Pancreas (tissue), 10 donors: ENCODE measurements at regions not wholly inside any gene's neighbourhood (a gene's known extent, or its start where the extent isn't known, plus 50 kb on each side); places are given as distances from the start of the nearest gene placed in this dataset.

ENCODE experiments used
- ATAC-seq, 4 donors: fragments of 200-7000 bp; cut with Tn5 transposase; one replicate each; pipeline versions ENCODE4 v1.8.0 to v1.9.1; 2020; ENCODE audit warnings: mild to moderate bottlenecking in 4 of 4, moderate library complexity in 4 of 4
- DNase-seq, 6 donors: peaks; one replicate each; pipeline ENCODE4 v3.0.0-alpha.2; 2020
- FAIRE-seq: peaks from 2 replicates; lab custom pipeline; 2012; peaks lifted over from hg19 to GRCh38; lab: Jason Lieb, UNC
- H3K27ac ChIP-seq, 4 donors: fragments of 200-600 bp; sonication (generic); 1 replicate in 3 of 4; 2 replicates in 1 of 4; pipeline versions ENCODE4 v1.5.0 to v1.8.0; 2020
- H3K27me3 ChIP-seq, 4 donors: fragments of 200-600 bp; one replicate each; pipeline ENCODE4 v1.8.0; 2021
- H3K36me3 ChIP-seq, 3 donors: fragments of 200-600 bp; sonication (generic) in 1 of 3; one replicate each; pipeline versions ENCODE4 v1.5.0 to v1.8.0; 2020 to 2021
- H3K4me1 ChIP-seq, 3 donors: fragments of 200-600 bp; one replicate each; pipeline ENCODE4 v1.8.0; 2021
- H3K4me3 ChIP-seq, 4 donors: fragments of 200-600 bp; sonication (generic) in 2 of 4; one replicate each; pipeline versions ENCODE4 v1.5.0 to v1.8.0; 2020 to 2021
- H3K9me3 ChIP-seq, 4 donors: fragments of 200-600 bp; one replicate each; pipeline ENCODE4 v1.8.0; 2021
- WGBS, 2 donors: extraction: QIAGEN DNeasy Blood & Tissue Kit; methylation state at CpG; one replicate each; pipeline ENCODE4 v1.1.7; 2013; 5-methylcytosine and 5-hydroxymethylcytosine counted together
- intact Hi-C, 3 donors: fragments of 100-400 bp; cut with DNase I; formaldehyde crosslinking; loops; one replicate each; pipeline versions ENCODE4 v1.11.1 to v1.14.2; 2022
- TF ChIP-seq, protein P1 (sequence below), 4 donors: fragments of 200-600 bp; sonication (generic) in 3 of 4; IDR thresholded peaks; one replicate each; pipeline versions ENCODE4 v1.5.0 to v1.8.0; 2021; ENCODE audit warnings: antibody characterized with exemption in 4 of 4
- donor health status: healthy with polysubstance abuse.
- donor health status: DM: no; HTN: no; CAD: no; lungs with moderate emphysema.
- donor health status: DM: no; HTN: no; CAD: no.
- donor health status: control.
- donor health status: control.
- donor health status: Bipolar disorder and iron deficiency.
- donor health status: DM: yes; HTN: yes; CAD: no.
- donor health status: DM: no; HTN: no; CAD: no.
- donor health status: DM: no; HTN: no; CAD: no.
- donor health status: DM: yes; HTN: yes; CAD: no.

DNA sequence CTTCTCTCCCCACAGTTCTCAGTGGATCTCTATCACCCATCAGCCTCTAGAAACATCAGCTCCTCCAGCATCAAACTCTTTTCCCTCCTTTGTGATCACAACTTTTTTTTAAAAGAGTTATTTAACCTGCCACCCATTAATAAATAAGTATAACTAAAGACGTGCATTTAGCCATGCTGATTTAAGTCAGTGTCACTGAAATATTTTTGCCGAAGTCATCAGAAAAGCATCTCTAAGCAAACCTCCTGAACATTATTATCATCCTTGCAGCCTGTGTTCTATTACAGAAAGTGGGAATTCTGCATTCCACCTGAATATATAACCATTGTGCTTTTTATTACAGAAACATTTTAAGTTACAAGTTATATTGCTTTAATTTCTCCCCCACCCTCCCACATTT, 106.2 kb upstream of the ARHGAP28 start:
- FAIRE-seq = no peak
- Histone ChIP-seq H3K4me3 (no peak overlapping the region), H3K36me3 (no peaks in the 10 kb centered on the region), H3K27ac (no peak overlapping the region), H3K4me1 (peaks cover 0 to 8% (median 0%) of the 10 kb centered on the region in 3 donors), H3K9me3 (no peaks in the 10 kb centered on the region), H3K27me3 (no peaks in the 10 kb centered on the region)
- no peak for DNase-seq
- WGBS, 2 donors = 78% methylated on average over 2 of the region's 2 CpGs
- no peak for ATAC-seq
- TF ChIP-seq, protein P1, sequence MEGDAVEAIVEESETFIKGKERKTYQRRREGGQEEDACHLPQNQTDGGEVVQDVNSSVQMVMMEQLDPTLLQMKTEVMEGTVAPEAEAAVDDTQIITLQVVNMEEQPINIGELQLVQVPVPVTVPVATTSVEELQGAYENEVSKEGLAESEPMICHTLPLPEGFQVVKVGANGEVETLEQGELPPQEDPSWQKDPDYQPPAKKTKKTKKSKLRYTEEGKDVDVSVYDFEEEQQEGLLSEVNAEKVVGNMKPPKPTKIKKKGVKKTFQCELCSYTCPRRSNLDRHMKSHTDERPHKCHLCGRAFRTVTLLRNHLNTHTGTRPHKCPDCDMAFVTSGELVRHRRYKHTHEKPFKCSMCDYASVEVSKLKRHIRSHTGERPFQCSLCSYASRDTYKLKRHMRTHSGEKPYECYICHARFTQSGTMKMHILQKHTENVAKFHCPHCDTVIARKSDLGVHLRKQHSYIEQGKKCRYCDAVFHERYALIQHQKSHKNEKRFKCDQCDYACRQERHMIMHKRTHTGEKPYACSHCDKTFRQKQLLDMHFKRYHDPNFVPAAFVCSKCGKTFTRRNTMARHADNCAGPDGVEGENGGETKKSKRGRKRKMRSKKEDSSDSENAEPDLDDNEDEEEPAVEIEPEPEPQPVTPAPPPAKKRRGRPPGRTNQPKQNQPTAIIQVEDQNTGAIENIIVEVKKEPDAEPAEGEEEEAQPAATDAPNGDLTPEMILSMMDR (IDR thresholded peaks at IDR 0.05) = no peak
- intact Hi-C loops = no loop called here

DNA sequence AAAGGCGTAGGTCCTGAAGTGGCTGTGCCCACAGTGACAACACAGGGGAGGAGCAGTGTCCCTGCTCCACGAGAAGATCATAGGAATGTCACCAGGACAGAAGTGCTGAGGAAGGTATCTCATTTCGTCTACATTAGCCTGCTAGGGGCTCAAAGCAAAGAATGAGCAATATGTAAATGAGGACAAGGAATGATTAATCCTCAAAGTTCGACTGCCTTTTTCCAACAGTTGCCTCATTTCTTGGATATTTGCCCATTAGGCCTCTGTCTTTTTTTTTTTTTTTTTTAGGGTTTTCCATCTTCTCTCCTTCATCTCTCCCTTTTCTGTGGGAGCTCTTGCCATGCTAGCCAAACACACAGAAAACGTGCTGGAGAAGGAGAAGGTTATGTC, 105.2 kb upstream of the ARHGAP28 start:
- Histone ChIP-seq H3K27me3 (no peaks in the 10 kb centered on the region), H3K9me3 (no peaks in the 10 kb centered on the region), H3K36me3 (no peaks in the 10 kb centered on the region), H3K4me3 (no peak overlapping the region), H3K4me1 (peaks cover 0 to 8% (median 0%) of the 10 kb centered on the region in 3 donors), H3K27ac (no peak overlapping the region)
- FAIRE-seq (no peak), DNase-seq (no peak), ATAC-seq (peak in 3 of 4 donors; percentile 30 to 70 (median 57))
- 46 to 52% methylated on average over 5 of the region's 5 CpGs for WGBS, 2 donors
- TF ChIP-seq, protein P1 (IDR thresholded peaks at IDR 0.05) = no peak
- intact Hi-C loops = no loop called here

DNA sequence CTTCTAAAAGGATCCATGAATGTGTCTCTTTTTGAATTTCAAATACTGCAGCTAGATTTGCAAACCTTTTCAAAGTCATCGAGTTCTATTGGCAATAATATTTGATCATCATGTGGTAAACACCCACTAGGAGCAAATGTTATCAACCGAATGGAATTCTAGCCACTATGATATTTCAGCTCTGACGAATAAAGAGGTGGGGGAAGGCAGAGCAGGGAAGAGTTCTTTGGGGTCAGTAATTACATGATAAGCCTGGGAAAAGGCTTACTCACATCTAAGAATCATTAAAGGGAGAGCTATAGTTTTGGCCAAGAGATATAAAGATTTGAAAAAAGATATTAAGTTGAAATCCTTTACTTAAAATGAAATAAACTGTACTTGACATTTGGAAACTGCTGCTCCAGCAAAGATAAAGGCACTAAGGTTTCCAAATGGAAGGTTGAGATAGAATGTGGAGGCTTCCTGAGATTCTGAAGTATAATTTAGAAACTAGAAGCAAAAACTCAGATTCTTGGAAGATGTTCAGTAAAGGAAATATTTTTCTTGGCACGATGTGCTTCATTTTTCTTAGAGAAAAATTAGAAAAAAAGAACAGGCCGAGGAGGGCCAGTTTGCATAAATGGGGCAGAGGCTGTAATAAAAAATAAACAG, 104.7 kb upstream of the ARHGAP28 start:
- WGBS, 2 donors = 38 to 51% methylated on average over 5 of the region's 5 CpGs
- Histone ChIP-seq H3K9me3 (no peaks in the 10 kb centered on the region), H3K36me3 (no peaks in the 10 kb centered on the region), H3K4me3 (no peak overlapping the region), H3K4me1 (peaks cover 0 to 8% (median 0%) of the 10 kb centered on the region in 3 donors), H3K27me3 (no peaks in the 10 kb centered on the region), H3K27ac (no peak overlapping the region)
- TF ChIP-seq, protein P1 (IDR thresholded peaks at IDR 0.05) = no peak
- ATAC-seq (peak in 2 of 4 donors; percentile 36 to 63), FAIRE-seq (no peak), DNase-seq (no peak)
- intact Hi-C loops = no loop called here

DNA sequence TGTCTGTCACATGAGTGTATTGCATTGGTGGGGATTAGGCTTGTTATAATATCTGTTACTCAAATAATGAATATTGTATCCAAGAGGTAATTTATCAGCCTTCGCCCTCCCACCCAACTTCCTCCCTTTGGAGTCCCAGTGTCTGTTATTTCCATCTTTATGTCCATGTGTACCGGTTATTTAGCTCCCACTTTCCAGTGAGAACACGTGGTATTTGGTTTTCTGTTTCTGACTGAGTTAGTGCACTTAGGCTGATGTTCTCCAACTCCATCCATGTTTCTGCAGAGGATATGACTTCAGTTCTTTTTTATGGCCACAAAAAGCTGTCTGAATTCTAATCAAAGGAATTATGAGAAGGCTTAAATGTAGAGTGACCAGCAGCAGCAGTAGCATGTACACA, 104.0 kb upstream of the ARHGAP28 start:
- WGBS, 2 donors = 84 to 97% methylated on average over 3 of the region's 3 CpGs
- no peak for DNase-seq
- no peak overlapping the region for H3K4me3 ChIP-seq
- H3K27me3 ChIP-seq = no peaks in the 10 kb centered on the region
- peaks cover 0 to 8% (median 0%) of the 10 kb centered on the region in 3 donors for H3K4me1 ChIP-seq
- TF ChIP-seq, protein P1 (IDR thresholded peaks at IDR 0.05) = no peak
- no peaks in the 10 kb centered on the region for H3K36me3 ChIP-seq
- no peaks in the 10 kb centered on the region for H3K9me3 ChIP-seq
- ATAC-seq = no peak
- intact Hi-C loops = no loop called here
- FAIRE-seq = no peak
- no peak overlapping the region for H3K27ac ChIP-seq

DNA sequence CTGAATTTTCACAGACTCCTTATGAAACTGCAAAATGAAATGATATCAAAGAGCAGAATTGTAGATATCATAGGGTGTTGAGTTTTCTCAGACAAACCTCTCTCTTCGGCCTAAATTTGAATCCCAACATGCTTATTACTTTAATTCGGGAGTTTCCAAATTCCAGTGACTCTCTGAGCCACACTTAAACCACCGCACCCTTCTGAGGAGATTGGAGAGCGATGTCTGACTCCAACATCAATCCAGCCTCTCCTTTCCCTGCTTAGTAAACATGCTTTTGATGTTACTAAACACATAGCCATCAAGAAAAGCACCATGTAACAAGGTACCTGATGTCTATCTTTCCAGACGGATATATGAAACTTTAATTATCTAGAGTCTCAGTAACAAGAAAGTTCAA, 103.1 kb upstream of the ARHGAP28 start:
- no peak for FAIRE-seq
- no peak for ATAC-seq
- Histone ChIP-seq H3K36me3 (no peaks in the 10 kb centered on the region), H3K4me3 (no peak overlapping the region), H3K27me3 (no peaks in the 10 kb centered on the region), H3K27ac (no peak overlapping the region), H3K4me1 (peaks cover 0 to 8% (median 0%) of the 10 kb centered on the region in 3 donors), H3K9me3 (no peaks in the 10 kb centered on the region)
- TF ChIP-seq, protein P1 (IDR thresholded peaks at IDR 0.05) = no peak
- WGBS, 2 donors = 72 to 88% methylated on average over 5 of the region's 5 CpGs
- intact Hi-C loops = no loop called here
- DNase-seq = no peak
